NCI-H146 treated with DMSO at 0.1 percent for 48 hours (cell line): ENCODE measurements at regions not wholly inside any gene's neighbourhood (a gene's known extent, or its start where the extent isn't known, plus 50 kb on each side); places are given as distances from the start of the nearest gene placed in this dataset.

Experiments
- DNase-seq: peaks from one replicate; lab custom pipeline; 2025; ENCODE audit not compliant: unreplicated experiment; lab: John Stamatoyannopoulos, UW

DNA sequence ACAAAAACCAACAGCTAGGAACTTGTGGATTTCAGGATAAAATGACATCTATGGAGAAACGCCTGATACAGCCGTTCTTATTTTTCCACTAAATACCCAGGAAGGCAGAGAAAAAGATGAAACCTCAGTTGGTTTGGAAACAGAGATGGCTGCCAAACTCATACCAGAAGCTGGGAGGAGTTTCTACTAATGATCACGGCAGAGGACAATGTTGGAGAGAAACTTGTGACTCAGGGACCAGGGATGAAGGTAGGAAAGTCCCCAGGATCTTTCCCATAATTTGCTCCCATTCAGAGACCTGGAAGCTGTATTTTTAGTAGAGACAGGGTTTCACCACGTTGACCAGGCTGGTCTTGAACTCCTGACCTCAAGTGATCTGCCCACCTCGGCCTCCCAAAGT lies 187.1 kb upstream of the IER5L start:
- no peak for DNase-seq

DNA sequence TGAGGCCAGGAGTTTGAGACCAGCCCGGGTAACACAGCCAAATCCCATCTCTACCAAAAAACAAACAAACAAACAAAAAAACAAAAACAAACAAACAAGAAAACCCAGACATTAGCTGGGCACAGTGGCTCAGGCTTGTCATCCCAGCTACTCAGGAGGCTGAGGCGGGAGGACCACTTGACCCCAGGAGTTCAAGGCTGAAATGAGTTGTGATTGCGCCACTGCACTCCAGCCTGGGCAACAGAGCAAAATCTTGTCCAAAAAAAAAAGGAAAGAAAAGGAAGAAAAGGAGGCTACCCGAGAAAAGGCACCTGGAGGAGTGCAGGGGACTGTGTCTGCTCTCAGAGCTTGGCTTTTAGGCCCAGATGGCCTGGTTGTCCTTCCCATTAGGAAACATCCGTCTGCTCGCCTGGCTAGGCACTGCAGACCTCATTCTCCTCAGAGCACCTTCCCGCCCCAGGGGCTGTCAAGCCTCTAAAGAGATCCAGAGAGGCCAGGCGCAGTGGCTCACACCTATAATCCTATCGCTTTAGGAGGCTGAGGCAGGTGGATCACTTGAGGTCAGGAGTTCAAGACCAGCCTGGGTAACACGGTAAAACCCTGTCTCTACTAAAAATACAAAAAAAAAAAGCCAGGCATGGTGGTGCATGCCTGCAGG lies 185.3 kb upstream of the IER5L start:
- DNase-seq: no peak

DNA sequence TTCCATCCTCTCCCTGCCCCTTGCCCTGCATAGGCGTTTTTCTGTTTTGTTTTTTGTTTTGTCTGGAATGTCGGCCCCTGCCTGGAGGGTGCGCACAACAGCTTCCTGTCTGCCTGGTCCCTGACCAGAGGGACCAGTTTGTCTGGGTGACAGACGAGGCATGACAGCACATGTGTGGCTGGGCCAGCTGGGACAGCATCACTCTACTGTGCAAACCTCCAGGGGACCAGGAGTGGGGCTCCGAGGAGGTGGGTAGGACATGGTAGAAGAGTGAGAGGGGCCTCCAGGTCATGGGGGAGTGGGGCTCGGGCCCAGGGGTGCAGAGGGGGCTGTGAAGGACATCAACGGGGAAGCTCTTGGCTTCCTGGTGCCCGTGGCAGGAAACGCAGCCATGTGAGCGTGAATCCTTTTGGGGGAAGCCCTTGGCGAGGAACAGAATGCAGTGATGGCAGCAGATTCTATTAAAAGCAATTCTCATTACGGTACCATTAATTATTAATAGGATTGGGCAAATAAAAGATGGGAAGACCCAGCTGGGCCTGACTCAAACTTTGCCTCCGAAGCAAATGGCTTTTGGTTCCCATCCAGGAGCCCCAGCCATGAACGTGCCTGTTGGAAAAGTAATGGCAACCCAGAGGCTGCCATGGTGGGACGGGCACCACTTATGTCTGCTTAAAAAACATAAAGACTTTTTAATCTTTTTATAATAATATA lies 184.4 kb upstream of the IER5L start:
- DNase-seq: no peak

DNA sequence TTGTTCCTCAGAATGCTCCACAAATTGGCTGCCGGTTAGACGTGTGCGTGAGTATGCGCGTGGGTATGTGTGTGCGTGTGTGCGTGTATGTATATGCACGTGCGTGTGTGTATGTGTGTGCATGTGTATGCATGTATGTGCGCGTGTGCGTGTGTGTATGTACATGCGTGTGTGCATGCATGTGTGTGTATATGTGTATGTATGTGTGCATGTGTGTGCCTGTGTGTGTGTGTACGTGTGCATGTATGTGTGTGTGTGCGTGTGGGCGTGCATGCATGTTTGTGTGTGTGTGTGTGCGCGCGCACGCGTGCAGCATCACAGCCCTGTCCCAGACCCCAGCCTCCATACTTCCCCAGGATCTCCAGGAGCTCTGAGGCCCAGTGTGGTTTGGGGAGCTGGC lies 183.1 kb upstream of the IER5L start:
- no peak for DNase-seq

DNA sequence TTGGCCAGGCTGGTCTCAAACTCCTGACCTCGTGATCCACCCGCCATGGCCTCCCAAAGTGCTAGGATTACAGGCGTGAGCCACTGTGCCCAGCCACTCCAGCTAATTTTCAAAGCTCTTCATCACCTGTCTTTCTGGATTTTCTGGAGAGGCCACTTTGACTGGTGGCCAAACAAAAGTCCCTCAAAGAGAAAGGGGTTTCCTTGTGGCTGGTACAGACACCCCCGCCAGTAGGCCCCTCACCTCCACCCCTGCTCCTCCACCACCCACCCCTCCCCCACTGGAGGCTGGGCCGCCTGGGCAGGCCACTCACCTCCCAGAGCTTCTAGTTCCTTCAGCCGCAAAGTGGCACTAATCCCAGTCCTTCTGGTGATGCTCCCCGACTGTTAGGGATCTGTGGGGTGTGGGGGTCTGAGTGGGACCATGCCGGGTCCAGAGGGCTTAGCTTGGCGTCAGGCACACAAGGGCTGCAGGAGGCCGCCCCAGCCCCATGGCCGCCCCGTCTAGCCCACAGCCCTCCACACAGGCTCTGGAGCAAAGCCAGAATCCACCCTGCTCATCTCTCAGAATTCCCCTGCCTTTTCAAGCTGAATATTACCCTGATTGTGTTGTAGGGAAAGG lies 182.0 kb upstream of the IER5L start:
- no peak for DNase-seq

DNA sequence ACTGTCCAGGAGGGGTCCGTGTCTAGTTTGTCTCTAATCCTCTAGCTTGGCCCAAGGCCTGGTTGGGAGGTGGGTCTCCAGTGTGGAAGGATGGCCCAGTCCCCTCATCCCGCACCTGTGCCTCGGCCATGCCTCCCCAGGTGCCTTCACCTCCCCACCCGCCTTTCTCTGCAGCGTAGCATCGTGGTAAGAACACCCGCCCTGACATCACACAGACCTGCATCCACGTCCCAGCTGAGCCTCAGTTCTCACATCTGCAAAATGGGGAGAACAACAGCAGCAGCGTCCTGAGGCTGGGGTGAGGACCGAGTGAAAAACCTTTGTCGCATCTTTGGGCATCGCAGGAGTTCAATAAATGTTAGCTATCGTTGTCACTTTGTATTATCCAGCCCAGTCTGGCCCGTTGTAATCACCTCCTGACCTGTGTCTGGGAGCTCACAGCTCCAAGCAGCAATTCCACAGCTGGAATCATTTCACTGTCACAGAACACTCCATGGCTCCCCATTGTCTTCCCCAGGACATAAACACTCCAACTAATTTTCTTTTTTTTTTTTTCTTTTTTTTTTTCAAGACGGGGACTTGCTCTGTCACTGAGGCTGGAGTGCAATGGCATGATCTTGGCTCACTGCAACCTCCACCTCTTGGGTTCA lies 181.2 kb upstream of the IER5L start:
- no peak for DNase-seq

DNA sequence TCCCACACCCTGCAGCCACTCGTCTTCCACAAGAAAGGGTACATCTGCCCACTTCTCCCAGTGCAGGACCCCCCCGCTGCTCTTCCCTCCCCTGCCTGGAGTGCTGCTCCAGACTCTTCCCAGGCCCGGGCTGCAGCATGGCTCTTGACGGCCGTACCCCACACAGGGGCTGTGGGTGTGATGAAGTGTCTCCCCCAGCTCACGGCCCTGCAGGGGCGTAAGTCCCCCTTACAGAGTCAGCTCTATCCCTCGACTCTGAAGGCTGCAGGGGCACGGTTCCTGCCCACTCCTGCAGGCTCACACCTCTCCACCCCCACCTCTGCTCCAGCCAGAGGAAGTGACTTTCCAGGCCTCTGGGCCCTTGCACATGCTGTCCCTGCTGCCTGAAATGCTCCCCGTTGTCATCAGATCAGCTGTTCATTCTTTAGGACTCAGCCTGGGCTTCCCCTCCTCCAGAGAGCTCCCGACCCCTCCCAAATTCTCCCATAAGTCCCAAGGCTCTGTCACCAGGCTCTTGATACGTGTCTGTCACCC lies 180.6 kb upstream of the IER5L start:
- no peak for DNase-seq

DNA sequence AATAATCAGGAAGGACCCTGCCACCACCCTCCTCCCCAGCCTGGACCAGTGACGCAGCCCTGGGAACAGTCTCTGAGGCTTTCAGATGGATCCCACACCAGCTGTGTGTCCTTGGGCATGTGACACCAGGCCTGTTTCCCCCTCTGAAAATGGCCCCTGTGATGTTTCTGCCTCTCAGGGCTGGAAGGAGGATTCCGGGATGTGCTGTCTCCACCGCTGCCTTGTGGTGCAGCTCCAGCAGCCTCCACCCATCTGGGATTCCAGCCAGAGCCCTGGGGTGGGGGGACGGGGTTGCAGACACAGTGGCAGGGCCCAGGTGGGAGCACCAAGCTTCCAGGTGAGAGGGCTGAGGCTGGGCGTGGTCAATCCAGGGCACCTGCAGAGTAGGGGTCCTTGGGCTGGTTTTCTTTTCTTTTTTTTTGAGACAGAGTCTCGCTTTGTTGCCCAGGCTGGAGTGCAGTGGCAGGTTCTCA lies 179.7 kb upstream of the IER5L start:
- no peak for DNase-seq

DNA sequence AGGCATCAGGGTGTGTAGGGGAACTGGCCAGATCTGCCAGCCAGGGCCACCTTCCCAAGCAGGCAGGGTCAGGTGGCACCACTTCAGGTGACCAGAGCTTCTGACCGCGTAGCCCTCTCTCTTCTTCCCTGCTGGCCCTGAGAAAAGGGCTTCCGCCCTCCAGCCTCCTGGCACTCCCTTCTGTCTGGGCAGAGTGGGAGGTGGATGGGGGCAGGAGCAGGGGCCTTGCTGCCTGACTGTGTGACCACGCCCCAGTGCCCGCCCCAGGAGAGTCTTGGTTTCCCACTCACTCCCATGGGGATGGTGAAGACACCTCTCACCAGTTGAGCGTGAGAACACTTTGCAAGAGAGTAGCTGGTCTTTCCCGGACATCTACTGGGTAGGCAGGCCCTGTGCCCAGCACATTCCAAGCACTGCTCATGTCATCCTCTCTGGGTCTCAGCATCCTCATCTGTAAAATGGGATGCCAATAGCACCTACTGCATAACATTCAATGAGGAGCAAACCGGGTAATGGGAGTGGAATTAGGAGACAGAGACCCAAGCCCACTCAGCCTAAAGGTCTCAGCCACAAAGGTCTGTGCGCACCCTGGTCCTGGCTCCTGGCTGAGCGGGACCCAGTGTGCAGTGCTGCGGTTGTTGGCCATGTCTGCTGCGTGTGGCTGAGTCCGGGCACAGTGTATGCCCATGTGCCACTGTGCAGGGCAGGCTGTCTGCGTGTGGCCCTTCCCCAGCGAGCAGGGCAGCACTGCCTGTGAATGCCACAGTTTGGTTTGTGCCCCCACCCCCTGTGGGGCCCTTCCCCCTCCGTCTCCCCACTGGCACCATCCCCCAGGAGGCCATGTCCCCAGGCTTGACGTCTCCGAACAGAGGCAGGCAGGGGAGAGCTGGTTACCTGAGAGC lies 179.1 kb upstream of the IER5L start:
- no peak for DNase-seq

DNA sequence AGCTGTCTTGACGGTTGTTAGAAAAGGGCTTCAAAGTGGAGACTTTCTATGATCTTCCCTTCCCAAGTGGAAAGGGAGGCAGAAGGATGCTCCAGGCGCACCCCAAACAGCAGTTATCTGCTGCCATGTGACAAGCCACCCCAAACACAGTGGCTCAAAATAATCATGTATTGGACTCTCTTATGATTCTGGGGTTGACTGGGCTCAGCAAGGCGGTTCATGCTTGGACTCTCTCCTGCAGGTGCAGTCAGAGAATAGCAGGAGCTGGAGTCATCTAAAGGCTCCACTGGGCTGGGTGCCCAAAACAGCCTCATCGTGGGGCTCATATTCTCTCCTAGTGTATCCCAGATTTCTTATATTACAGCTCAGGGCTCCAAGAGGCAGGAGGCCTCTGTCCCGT lies 177.6 kb upstream of the IER5L start:
- no peak for DNase-seq

DNA sequence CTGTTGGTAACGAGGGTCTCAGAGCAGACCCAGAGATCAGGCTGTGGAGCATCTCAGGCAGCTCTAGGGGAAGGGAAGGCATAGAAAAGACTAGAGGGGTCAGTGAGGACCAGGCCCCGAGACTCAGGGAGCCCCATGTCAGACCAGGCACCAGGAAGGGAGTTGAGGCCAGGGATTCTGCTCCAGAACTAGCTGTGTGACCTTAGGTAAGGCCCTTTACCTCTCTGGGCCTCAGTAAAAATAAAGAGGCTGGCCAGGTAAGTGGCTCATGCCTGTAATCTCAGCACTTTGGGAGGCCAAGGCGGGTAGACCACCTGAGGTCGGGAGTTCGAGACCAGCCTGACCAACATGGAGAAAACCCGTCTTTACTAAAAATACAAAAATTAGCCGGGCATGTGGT lies 176.4 kb upstream of the IER5L start:
- DNase-seq: no peak

DNA sequence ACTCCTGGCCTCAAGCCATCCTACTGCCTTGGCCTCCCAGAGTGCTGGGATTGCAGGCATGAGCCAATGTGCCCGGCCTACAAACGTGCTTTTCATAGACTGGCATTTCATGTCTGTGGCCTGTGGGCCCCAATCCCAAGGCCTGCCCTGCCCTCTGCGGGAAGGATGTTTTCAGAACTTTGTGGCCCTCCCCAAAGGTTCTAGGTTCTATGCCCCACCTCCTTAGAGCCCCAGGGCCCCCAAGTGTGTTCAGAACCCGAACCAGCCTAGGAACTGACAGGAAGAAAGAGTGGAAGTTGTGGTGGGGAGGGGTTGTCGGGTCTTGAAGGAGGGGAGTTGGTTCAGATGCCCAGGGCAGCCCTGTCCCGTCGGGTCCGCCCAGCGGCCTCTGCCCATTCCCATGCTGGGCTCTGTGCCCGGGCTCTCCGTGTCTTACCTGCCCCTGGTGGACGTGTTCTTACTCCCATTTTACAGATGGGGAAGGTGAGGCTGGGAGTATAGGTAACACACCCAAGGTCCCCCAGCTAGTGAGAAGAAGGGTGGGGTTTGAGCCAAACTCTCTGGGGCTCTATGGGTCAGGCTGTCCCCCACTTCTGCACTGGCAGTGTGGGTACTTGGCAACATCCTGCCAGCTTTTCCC lies 175.8 kb upstream of the IER5L start:
- no peak for DNase-seq

DNA sequence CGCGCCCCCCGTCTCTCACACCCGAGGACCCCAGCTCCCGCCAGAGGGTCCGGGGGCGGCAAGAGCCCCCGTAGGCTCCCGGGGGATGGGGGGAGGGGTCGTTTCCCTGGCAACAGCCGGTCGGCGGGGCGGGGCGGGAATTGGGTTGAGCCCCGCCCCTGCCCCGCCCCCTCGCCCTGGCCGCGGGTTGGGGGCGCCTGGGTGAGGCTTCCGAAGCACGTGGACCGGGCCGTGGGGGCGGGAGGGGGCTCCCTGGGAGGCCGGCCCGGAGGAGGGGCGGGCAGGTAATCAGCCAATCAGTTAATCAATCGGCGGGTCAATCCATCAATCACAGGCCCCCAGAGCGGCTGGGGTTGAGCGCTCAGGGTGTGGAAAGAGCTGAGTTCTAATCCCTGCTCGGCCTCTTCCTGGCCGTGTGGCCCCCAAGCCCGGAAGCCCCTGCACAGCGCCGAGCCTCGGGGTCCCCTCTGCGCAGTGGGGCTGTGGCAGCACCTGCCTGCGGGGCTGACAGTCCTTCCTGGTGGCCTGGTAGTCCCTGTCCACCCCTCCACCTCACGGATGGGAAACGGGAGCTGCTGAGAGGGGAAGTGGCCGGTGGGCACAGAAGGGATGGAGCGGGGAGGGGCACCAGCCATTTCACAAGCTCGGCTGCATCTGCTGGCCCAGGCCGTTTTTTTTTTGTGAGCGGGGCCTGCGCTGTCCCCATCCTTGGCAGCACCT lies 174.2 kb upstream of the IER5L start:
- no peak for DNase-seq

DNA sequence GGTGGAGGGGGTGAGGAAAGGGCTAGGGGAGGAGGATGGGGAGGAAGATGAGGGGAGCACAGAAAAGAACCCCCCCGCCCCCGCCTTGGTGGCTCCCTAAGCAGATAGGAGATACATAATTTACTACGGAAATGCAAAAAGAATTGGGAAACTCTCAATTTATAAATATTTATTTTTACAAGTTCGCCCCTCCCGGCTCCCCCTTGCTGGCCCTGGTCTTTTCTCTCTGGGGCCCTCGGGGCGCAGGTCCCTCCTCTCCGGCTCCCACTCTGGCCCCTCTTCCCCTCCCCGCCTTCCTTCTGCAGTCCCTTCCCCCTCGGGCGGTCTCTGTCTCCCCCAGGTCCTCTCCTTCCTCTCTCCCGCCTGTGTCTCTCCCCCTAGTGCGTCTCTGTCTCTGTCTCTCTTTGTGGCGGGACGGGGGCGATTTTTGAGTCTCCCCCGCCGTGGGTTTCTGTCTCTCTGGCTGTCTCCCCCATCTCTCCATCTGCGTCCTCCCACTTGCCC lies 173.6 kb upstream of the IER5L start:
- DNase-seq: no peak

DNA sequence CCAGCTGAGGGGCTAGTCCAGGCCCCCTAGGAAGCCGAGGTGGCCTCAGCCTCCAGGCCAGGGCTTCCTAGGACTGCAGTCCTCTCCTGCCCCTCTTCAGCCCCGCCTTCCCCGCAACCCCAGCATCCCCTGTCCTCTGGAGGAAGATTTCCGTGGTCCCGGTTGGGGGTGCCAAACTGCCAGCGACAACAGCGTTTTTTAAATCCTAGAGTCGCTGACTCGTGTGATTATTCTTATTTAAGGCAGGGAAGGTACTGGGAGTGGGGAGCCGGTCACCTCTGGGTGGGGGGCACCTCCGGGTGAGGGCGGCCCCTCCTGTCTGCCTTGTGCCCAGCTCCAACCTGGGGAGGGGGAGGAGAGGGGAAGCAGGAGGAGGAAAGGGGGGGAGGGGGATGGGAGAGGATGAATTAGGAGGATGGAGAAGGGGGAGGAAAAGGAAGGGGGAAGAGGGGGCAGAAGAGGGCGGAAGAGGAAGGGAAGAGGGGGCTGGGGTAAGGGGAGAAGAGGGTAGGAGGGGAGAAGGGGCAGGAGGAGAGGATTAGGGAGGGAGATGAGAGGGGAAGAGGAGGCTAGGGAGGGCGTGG lies 173.1 kb upstream of the IER5L start:
- no peak for DNase-seq

DNA sequence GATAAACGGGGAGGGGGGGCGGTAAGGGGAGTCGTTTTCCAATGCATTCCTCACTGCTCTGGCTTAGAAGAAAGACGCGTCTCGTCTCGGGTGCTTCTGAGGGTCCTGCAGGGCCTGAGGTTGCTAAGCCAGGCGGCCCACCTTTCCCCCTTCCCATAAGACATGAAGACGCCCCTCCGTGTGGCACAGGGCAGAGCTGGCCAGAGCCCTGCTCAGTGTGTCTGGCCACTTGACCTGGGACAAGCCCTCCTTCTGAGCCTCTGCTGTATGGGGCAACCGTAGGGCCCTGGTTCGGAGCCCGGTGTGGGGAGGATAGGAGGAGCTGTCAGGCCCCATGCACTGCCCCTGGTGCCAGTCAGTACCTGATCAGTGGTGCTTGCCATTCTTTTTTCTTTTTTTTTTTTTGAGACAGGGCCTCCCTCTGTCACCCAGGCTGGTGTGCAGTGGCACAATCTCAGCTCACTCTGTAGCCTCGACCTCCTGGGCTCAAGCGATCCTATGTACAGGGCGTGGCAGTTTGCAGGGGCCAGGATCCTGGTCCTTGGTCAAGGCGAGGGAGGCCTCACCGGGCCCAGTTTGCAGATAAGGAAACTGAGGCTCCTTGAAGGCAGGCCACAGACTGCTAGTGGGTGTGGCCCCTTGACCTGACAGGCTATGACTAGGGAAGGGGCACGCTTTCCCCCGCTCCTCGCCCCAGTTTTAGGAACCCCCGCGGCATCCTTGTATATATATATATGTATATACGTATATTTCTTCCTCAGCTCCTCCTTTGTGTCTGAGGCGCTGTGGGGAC lies 172.3 kb upstream of the IER5L start:
- DNase-seq: no peak

DNA sequence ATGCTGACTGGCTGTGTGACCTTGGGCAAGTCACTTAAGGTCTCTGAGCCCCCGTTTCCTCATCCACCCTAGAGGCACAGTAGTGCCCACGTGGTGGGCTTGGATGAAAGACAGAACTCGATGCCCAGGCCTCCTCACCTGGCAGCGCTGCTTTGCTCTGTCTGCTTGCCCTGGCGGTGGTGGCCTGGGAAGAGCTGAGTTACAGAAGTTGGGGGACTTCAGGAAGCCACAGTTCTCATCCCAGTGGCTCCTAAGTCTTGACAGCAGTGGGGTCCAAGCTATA lies 171.5 kb upstream of the IER5L start:
- no peak for DNase-seq

DNA sequence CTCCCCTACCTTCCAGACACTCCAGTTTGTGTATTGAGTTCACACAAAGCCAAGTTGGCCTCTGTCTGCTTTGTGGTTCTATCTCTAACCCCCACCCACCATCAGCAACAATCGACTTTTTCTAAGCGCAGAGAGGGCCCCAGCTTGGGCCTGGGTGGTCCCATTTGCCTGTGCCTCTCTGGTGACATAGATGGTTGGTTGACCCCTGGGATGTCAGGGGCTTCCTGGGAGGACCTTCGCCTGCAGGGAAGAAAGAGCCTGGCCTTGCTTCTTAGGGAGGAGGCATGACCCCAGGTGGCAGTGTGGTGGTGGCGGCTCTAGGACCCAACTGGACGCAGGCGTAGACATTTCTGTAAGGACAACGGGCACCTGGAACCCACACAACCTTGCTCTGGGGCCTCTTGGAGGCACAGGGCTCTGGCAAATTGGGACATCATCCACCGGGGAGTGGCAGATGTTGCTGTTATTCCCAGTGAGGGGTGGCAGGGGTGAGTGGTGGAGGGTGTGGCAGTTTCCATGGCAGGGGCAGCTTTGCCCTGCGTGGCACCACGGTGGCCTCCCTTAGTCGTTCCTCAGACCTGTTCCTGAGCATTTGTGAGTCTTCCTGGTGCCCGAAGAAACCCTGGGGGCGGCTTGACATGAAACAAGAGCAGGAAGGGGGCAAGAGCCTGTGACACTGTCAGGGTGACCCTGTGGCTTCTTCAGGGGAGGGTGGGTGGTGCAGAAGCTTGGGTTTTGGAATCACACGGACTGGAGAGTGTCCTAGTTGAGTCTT lies 171.0 kb upstream of the IER5L start:
- no peak for DNase-seq
